ENCODE measurements at regions not wholly inside any gene's neighbourhood (a gene's known extent, or its start where the extent isn't known, plus 50 kb on each side); places are given as distances from the start of the nearest gene placed in this dataset.

- FAIRE-seq, result no peak
- DNase-seq, result peak in 2 of 5 donors; percentile 42 to 63
- no peak overlapping the region for H3K4me3 ChIP-seq (ENCODE audit: low read length in 3 of 3)
- H3K27me3 ChIP-seq (ENCODE audit: control insufficient read depth, insufficient read depth, low read length), result no peaks in the 10 kb centered on the region
- no peaks in the 10 kb centered on the region for H3K36me3 ChIP-seq (ENCODE audit: control insufficient read depth in 2 of 3, insufficient read depth in 3 of 3, low read length in 3 of 3)
- intact Hi-C loops (cut with DNase I), result no loop called here
- no peak overlapping the region for H3K9ac ChIP-seq (ENCODE audit: low read length in 3 of 3)
- H3K4me1 ChIP-seq (ENCODE audit: control insufficient read depth in 2 of 3, insufficient read depth in 2 of 3, low read depth in 1 of 3, low read length in 3 of 3), result no peaks in the 10 kb centered on the region
- TF ChIP-seq CTCF (IDR thresholded peaks at IDR 0.05; ENCODE audit: borderline replicate concordance, extremely low read depth, insufficient read depth), result peak; percentile 48
- no peaks in the 10 kb centered on the region for H3K9me3 ChIP-seq (ENCODE audit: control insufficient read depth in 2 of 3, insufficient read depth in 1 of 3, low read length in 3 of 3)
- H3K27ac ChIP-seq (ENCODE audit: low read depth in 2 of 2, low read length in 2 of 2), result no peak overlapping the region
Observed at GRCh38 chr1:163561580-163562295, 240.0 kb downstream of the NUF2 start.

GRCh38 chr1:163562355-163562754 is 240.6 kb downstream of the NUF2 start:
- H3K9ac ChIP-seq (ENCODE audit: low read length in 3 of 3), result no peak overlapping the region

GRCh38 chr1:163565166-163565565 is 243.4 kb downstream of the NUF2 start:
- TF ChIP-seq CTCF (IDR thresholded peaks at IDR 0.05; ENCODE audit: borderline replicate concordance, extremely low read depth, insufficient read depth), result no peak
- Histone ChIP-seq H3K9ac (ENCODE audit: low read length in 3 of 3) (no peak overlapping the region), H3K4me3 (ENCODE audit: low read length in 3 of 3) (no peak overlapping the region), H3K36me3 (ENCODE audit: control insufficient read depth in 2 of 3, insufficient read depth in 3 of 3, low read length in 3 of 3) (no peaks in the 10 kb centered on the region), H3K27ac (ENCODE audit: low read depth in 2 of 2, low read length in 2 of 2) (no peak overlapping the region), H3K27me3 (ENCODE audit: control insufficient read depth, insufficient read depth, low read length) (no peaks in the 10 kb centered on the region), H3K4me1 (ENCODE audit: control insufficient read depth in 2 of 3, insufficient read depth in 2 of 3, low read depth in 1 of 3, low read length in 3 of 3) (no peaks in the 10 kb centered on the region), H3K9me3 (ENCODE audit: control insufficient read depth in 2 of 3, insufficient read depth in 1 of 3, low read length in 3 of 3) (no peaks in the 10 kb centered on the region)
- intact Hi-C loops (cut with DNase I), result no loop called here
- peak in 2 of 5 donors; percentile 39 to 57 for DNase-seq
- no peak for FAIRE-seq

More at GRCh38 chr1:163562355-163562754, 240.6 kb downstream of the NUF2 start:
- no peaks in the 10 kb centered on the region for H3K4me1 ChIP-seq (ENCODE audit: control insufficient read depth in 2 of 3, insufficient read depth in 2 of 3, low read depth in 1 of 3, low read length in 3 of 3)
- DNase-seq (no peak), FAIRE-seq (no peak)
- H3K27ac ChIP-seq (ENCODE audit: low read depth in 2 of 2, low read length in 2 of 2), result no peak overlapping the region
- no peak for TF ChIP-seq CTCF (IDR thresholded peaks at IDR 0.05; ENCODE audit: borderline replicate concordance, extremely low read depth, insufficient read depth)
- H3K27me3 ChIP-seq (ENCODE audit: control insufficient read depth, insufficient read depth, low read length), result no peaks in the 10 kb centered on the region
- intact Hi-C loops (cut with DNase I), result no loop called here
- H3K36me3 ChIP-seq (ENCODE audit: control insufficient read depth in 2 of 3, insufficient read depth in 3 of 3, low read length in 3 of 3), result no peaks in the 10 kb centered on the region
- no peak overlapping the region for H3K4me3 ChIP-seq (ENCODE audit: low read length in 3 of 3)
- no peaks in the 10 kb centered on the region for H3K9me3 ChIP-seq (ENCODE audit: control insufficient read depth in 2 of 3, insufficient read depth in 1 of 3, low read length in 3 of 3)

Measured in kidney (tissue), 13 donors.